ENCODE measurements at regions not wholly inside any gene's neighbourhood (a gene's known extent, or its start where the extent isn't known, plus 50 kb on each side); places are given as distances from the start of the nearest gene placed in this dataset.

GRCh38 chr21:38702196-38702595, 103.5 kb upstream of the ETS2 start:
- TF ChIP-seq ZNF266 (tag by site-specific recombination; IDR thresholded peaks at IDR 0.05; ENCODE audit: low read depth) (no peak), ZNF626 (tag by site-specific recombination; IDR thresholded peaks at IDR 0.05) (no peak), SALL2 (tag by site-specific recombination; IDR thresholded peaks at IDR 0.05; ENCODE audit: borderline replicate concordance) (no peak), RBAK (tag by site-specific recombination; IDR thresholded peaks at IDR 0.05) (no peak)
- TF ChIP-seq, protein P1, sequence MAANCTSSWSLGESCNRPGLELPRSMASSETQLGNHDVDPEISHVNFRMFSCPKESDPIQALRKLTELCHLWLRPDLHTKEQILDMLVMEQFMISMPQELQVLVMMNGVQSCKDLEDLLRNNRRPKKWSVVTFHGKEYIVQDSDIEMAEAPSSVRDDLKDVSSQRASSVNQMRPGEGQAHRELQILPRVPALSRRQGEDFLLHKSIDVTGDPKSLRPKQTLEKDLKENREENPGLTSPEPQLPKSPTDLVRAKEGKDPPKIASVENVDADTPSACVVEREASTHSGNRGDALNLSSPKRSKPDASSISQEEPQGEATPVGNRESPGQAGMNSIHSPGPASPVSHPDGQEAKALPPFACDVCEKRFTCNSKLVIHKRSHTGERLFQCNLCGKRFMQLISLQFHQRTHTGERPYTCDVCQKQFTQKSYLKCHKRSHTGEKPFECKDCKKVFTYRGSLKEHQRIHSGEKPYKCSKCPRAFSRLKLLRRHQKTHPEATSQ (tag by site-specific recombination; IDR thresholded peaks at IDR 0.05): no peak
- TF ChIP-seq, protein P2, sequence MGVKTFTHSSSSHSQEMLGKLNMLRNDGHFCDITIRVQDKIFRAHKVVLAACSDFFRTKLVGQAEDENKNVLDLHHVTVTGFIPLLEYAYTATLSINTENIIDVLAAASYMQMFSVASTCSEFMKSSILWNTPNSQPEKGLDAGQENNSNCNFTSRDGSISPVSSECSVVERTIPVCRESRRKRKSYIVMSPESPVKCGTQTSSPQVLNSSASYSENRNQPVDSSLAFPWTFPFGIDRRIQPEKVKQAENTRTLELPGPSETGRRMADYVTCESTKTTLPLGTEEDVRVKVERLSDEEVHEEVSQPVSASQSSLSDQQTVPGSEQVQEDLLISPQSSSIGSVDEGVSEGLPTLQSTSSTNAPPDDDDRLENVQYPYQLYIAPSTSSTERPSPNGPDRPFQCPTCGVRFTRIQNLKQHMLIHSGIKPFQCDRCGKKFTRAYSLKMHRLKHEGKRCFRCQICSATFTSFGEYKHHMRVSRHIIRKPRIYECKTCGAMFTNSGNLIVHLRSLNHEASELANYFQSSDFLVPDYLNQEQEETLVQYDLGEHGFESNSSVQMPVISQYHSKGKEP (tag by site-specific recombination; IDR thresholded peaks at IDR 0.05): no peak
